HG02973 (cell line): ENCODE measurements at regions not wholly inside any gene's neighbourhood (a gene's known extent, or its start where the extent isn't known, plus 50 kb on each side); places are given as distances from the start of the nearest gene placed in this dataset.

Source experiments
- ATAC-seq: cut with Tn5 transposase; IDR thresholded peaks from one replicate; pipeline ENCODE4 v1.9.1; 2021; ENCODE audit warnings: moderate library complexity; ENCODE audit not compliant: unreplicated experiment

DNA sequence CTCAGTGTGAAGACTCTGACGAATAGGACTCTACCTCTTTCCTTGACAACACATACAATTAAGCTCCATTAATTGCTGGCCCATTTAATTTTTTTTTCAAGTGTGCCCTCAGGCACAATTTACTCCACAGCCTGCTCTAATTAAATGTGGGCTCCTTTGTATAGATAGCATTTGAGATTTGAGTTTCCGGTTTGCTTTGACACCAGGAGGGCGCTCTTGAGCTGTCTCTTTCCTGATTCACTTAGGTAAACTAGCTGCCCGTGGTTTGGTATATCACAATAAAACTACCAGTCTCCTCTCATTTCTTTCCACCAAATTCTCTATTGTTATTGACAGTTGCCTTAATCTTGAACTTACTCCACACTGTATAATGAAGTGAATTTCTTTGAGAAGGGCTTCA, 666.0 kb downstream of the DSC3 start:
- no peak for ATAC-seq

GRCh38 chr18:30361864-30362540, 680.5 kb downstream of the DSC3 start:
- ATAC-seq, result no peak

GRCh38 chr18:30359521-30359920, 683.0 kb downstream of the DSC3 start:
- ATAC-seq, result no peak

- ATAC-seq, result no peak
Measured at GRCh38 chr18:30358555-30358954, 684.0 kb downstream of the DSC3 start.

GRCh38 chr18:30352551-30353168, 689.9 kb downstream of the DSC3 start:
- ATAC-seq, result no peak

GRCh38 chr18:30350263-30350662, 692.3 kb downstream of the DSC3 start:
- no peak for ATAC-seq

DNA sequence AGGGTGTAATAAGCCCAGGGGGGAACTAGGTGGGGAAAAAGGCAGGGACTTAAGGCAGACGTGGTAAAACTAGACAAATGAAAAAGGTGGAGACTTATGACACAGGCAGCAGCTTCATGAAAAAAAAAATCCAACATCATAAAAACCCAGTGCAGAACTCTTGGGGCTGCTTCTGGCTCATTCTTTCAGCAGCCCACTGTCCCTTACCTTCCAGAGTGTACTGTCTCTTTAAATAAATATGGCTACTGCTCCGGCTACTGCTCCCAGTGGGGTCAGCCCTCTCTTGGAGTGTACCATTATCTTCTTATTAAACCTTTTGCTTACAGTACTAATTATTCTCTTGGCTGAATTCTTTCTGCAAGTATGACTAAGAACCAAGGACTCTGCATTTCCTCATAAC, 699.5 kb downstream of the DSC3 start:
- no peak for ATAC-seq

DNA sequence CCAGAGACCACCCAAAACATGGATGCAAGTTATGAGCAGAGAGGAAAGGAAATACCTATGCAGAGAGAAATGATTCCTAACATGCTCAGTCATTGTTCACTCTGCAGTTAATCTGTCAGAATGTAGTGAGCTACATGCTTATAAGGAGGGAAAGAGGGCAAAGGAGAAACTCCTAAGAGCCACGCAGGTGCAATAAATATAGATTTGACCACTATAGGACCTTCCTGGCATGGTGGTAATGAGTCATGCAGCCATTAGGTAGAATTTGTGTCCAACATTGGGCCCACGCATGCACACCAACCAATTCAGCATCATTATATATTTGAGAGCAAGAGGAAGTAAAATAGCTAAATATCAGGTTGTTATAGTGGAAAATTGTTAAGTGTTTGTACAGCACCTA, 699.9 kb downstream of the DSC3 start:
- no peak for ATAC-seq

DNA sequence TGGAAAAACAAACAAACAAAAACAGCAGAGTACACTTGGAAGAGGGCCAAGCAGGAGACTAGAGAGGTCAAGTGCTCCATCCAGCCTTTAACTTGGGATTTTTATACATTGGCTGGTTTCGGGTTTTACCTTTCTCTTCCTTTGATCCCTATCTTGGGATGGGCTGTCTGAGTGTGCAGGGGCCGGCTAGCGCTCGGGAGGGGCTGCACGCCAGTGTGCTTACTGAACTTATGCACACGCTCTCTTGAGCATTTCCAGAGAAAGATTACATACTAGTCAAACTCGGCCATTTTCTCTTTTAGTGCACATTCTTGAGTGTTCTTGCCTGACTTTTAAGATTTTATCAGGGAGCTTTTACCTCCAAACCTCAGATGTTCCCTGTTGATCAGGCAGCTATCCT, 707.8 kb downstream of the DSC3 start:
- no peak for ATAC-seq

GRCh38 chr18:30333310-30333709, 709.2 kb downstream of the DSC3 start:
- no peak for ATAC-seq

- no peak for ATAC-seq
Measured at GRCh38 chr18:30328839-30329238, 713.7 kb downstream of the DSC3 start.

DNA sequence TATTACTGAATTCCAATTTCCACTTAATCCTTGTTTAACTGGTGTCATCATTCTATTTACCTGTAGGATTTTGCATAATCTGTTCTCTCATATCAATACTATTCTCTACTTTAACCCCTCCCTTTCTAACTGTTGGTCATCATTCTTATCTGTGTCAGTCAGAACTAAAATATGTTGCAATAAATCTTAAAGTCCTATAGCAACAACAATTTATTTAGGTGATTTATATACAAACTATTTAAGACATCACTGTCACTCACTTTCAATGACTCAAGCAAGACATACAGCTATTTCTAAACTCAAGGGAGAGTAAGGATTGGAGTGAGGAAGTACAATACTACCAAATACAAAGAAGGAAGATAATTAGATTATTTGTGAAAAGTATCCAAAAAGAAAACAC, 740.4 kb downstream of the DSC3 start:
- no peak for ATAC-seq

DNA sequence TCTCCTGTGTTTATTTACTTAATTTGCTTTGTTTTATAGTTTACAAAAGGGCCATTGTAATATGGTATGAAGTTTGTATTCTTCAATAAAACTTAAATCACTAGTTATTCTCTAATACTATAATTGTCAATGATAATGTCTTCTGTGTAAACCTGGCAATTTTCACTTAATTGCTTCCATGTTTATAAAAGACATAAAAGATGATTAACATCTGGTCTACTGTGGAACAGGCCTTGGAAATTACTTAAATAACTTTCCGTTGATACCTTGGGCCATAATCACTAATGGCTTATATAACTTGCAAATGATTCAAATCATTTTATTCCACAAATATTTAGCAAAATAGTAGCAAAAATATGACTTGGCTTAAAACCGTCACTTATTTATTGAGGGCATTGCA, 743.8 kb downstream of the DSC3 start:
- no peak for ATAC-seq

DNA sequence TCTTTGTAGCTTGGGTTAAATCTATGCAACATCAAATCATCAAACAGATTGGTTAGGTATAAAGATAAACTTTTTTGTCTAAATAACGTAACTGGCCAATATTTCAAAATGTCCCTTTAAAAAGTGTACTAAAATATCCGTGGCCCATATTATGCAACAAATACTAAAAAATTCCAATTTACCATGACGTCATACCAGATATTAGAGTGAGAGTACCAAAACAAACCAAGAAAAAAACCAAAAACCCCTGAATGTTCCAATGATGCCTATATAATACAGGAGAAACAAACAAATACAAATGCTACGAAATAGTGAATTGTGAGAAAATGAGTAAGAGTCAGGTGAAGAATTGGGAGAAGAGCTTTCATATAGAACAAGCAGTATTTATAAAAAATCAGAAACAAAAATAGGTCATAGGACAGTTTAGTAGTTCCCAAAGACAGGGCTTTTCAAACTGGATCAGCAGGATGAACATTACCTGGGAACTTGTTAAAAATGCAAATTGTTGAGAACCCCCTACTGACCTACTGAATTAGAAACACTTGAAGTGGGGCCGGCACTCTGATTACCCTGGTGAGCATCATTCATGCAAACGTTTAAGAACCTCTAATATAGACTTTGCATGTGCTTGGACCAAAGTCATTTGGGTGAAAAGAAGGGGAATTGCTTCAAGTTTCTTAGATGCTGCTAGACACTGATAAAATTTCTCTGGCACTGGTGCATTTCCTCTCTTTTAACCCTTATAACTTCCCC, 753.7 kb downstream of the DSC3 start:
- no peak for ATAC-seq

DNA sequence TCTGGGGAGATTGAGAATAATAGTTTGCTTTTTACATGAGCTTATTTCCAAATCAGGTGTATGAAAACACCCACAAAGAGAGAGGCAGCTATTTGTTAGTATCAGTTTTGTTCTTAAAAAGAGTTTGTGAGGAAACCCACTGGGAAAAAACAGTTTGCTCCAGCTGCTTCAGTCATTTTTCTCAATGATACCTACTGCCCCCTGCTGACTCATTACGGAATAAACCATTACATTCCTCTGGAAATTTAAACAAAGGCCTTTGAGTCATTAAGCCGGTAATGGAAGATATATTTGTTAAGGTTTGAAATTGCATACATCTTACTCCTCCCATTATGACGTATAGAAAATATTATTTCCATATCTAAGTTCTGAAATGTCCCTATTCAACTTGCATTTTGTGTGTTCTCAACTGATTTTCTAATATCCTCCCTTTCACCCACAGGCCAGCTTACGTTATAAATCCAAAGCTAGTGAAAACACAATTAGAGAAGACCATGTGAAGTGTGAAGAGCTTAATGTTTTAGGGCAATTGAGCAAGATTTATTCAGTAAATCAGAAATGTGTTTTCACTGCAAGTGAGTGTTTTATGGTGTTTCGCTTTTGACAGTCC, 761.6 kb downstream of the DSC3 start:
- ATAC-seq, result no peak

DNA sequence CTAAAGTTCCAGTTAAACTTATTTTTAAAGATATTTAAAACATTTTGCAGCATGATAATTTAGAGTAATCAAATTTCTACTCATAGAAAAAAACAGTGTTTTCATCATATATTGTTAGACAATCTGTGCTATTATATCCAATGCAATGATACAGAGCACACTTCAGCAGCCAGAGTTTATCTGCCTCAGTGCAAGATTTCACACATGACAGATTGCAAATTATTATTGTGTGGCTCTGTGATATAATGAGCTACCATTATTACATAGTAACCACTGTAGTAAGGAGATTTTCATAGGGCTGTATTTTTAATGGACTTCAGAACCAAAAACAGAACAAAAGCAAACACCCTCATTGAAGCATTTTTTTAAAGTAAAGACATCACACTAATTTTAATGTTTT, 762.4 kb downstream of the DSC3 start:
- ATAC-seq, result no peak

GRCh38 chr18:30277676-30278075, 764.9 kb downstream of the DSC3 start:
- ATAC-seq, result no peak

DNA sequence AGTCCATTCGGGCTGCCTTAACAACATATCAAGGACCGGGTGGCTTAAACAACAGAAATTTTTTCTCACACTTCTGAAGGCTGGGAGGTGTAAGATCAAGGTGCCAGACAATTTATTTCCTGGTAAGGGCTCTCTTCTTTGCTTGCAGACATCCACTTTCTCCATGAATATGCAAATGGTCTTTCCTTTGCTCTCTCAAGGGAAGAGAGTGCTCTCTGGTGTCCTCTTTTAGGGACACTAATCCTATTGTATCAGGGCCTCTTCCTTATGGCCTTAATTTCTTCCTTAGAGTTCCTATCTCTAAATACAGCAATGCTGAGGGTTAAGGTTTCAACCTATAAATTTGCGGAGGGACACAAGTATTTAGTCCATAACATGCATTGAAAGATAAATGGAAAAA, 770.8 kb downstream of the DSC3 start:
- ATAC-seq, result no peak

DNA sequence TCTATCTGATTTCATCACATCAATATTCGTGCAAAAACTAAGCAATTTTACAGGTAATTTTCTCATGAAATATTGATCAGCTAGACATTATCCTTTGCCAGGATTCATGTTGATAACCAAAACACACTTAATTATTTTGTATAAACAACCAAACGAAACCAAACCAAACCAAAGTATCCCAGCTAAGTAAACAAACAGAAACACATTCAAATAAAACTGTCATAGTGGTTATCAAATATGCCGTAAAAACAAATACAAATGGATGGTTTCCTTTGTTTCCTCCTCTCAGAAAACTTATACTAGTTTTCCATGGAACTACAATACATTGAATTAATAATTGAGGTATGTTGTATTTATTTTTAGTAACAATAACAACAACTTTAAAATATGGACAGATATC, 777.4 kb downstream of the DSC3 start:
- no peak for ATAC-seq

DNA sequence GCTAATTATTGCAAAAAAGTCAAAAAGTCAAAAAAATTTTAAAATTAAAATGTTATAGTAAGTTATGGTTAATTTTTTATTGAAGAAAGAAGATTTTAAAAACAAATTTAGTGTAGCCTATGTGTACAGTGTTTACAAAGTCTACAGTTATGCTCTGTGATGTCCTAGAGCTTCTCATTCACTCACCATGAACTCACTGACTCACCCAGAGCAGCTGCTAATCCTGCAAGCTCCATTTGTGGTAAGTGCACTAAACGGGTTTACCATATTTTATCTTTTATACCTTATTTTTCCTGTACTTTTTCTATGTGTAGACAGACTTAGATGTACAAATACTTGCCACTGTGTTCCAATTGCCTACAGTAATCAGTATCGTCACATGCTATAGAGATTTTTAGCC, 788.2 kb downstream of the DSC3 start:
- no peak for ATAC-seq

DNA sequence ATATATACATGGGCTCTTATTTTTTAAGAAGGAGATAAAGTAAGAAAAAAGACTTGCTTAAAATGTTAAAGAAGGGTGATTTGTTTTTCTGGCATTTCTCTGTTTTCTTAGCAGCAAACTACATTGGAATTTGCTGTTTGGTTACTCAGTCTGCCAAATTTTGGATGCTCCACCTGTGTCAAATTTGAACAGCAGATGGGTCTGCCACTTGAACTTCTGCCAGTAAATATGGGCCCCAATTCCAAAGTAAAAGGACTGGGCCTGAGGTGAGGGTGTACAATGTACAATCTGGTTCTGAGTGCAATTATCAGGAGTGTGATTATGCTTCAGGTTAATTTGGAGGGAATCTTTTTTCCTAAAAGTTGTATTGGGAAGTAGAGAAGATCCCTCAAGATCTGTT, 794.5 kb downstream of the DSC3 start:
- ATAC-seq, result no peak
